ENCODE measurements at regions not wholly inside any gene's neighbourhood (a gene's known extent, or its start where the extent isn't known, plus 50 kb on each side); places are given as distances from the start of the nearest gene placed in this dataset.

- Histone ChIP-seq H3K9ac (ENCODE audit: low read depth in 1 of 2, low read length in 2 of 2) (no peak overlapping the region), H3K4me3 (ENCODE audit: low read depth in 1 of 3, low read length in 3 of 3) (no peak overlapping the region), H3K36me3 (ENCODE audit: control insufficient read depth in 4 of 4, insufficient read depth in 3 of 4, low read depth in 1 of 4, low read length in 3 of 4) (no peaks in the 10 kb centered on the region), H3K27me3 (ENCODE audit: control insufficient read depth in 4 of 4, insufficient read depth in 4 of 4, low read length in 3 of 4) (no peaks in the 10 kb centered on the region), H3K9me3 (ENCODE audit: control insufficient read depth in 4 of 4, low read length in 3 of 4) (no peaks in the 10 kb centered on the region), H3K4me1 (ENCODE audit: control insufficient read depth in 4 of 4, insufficient read depth in 4 of 4, low read length in 3 of 4) (no peaks in the 10 kb centered on the region), H3K27ac (ENCODE audit: low read depth in 1 of 2, low read length in 2 of 2) (no peak overlapping the region)
- WGBS = 86% methylated on average over 6 of the region's 6 CpGs
- DNase-seq (ENCODE audit: low spot score) = no peak
- TF ChIP-seq REST (IDR thresholded peaks at IDR 0.05) (no peak), TAF1 (conservative IDR thresholded peaks at IDR 0.05) (no peak), CTCF (IDR thresholded peaks at IDR 0.05; ENCODE audit: low read depth, low read length, missing input control) (no peak), ATF3 (IDR thresholded peaks at IDR 0.05) (no peak), FOXA1 (IDR thresholded peaks at IDR 0.05) (no peak), JUND (IDR thresholded peaks at IDR 0.05) (no peak), MAX (IDR thresholded peaks at IDR 0.05) (no peak), GABPA (IDR thresholded peaks at IDR 0.05 in 1 of 2, conservative IDR thresholded peaks at IDR 0.05 in 1 of 2) (no peak), FOXA2 (IDR thresholded peaks at IDR 0.05) (no peak), RAD21 (IDR thresholded peaks at IDR 0.05) (no peak), EGR1 (IDR thresholded peaks at IDR 0.05; ENCODE audit: low read depth in 2 of 2) (no peak)
These were observed 64.9 kb downstream of the CD2 start for GRCh38 chr1:116819081-116819480.

- no peak for DNase-seq (ENCODE audit: low spot score)
- WGBS = 78% methylated on average over 6 of the region's 6 CpGs
- TF ChIP-seq RAD21 (IDR thresholded peaks at IDR 0.05) = no peak
- TF ChIP-seq RXRA (IDR thresholded peaks at IDR 0.05) = no peak
- no peak for TF ChIP-seq FOXA1 (IDR thresholded peaks at IDR 0.05)
- TF ChIP-seq SP1 (IDR thresholded peaks at IDR 0.05) = no peak
- no peak for TF ChIP-seq REST (IDR thresholded peaks at IDR 0.05)
- TF ChIP-seq TAF1 (conservative IDR thresholded peaks at IDR 0.05) = no peak
- TF ChIP-seq YY1 (IDR thresholded peaks at IDR 0.05) = no peak
- no peak for TF ChIP-seq NR2F2 (IDR thresholded peaks at IDR 0.05)
- TF ChIP-seq MAX (IDR thresholded peaks at IDR 0.05) = no peak
- TF ChIP-seq CTCF (IDR thresholded peaks at IDR 0.05; ENCODE audit: low read depth, low read length, missing input control) = no peak
- no peak for TF ChIP-seq ZBTB33 (IDR thresholded peaks at IDR 0.05)
- TF ChIP-seq ATF3 (IDR thresholded peaks at IDR 0.05) = no peak
- TF ChIP-seq FOXA2 (IDR thresholded peaks at IDR 0.05) = no peak
- no peak for TF ChIP-seq JUND (IDR thresholded peaks at IDR 0.05)
- TF ChIP-seq HNF4G (IDR thresholded peaks at IDR 0.05) = no peak
- TF ChIP-seq EGR1 (IDR thresholded peaks at IDR 0.05; ENCODE audit: low read depth in 2 of 2) = no peak
These were observed 66.1 kb downstream of the CD2 start for GRCh38 chr1:116820369-116820768.

More at GRCh38 chr1:116820369-116820768, 66.1 kb downstream of the CD2 start:
- H3K27ac ChIP-seq (ENCODE audit: low read depth in 1 of 2, low read length in 2 of 2) = no peak overlapping the region
- no peaks in the 10 kb centered on the region for H3K4me1 ChIP-seq (ENCODE audit: control insufficient read depth in 4 of 4, insufficient read depth in 4 of 4, low read length in 3 of 4)
- H3K9ac ChIP-seq (ENCODE audit: low read depth in 1 of 2, low read length in 2 of 2) = no peak overlapping the region
- no peak overlapping the region for H3K4me3 ChIP-seq (ENCODE audit: low read depth in 1 of 3, low read length in 3 of 3)
- no peaks in the 10 kb centered on the region for H3K27me3 ChIP-seq (ENCODE audit: control insufficient read depth in 4 of 4, insufficient read depth in 4 of 4, low read length in 3 of 4)
- no peaks in the 10 kb centered on the region for H3K36me3 ChIP-seq (ENCODE audit: control insufficient read depth in 4 of 4, insufficient read depth in 3 of 4, low read depth in 1 of 4, low read length in 3 of 4)
- no peaks in the 10 kb centered on the region for H3K9me3 ChIP-seq (ENCODE audit: control insufficient read depth in 4 of 4, low read length in 3 of 4)
